GM12865 (cell line): ENCODE measurements at regions not wholly inside any gene's neighbourhood (a gene's known extent, or its start where the extent isn't known, plus 50 kb on each side); places are given as distances from the start of the nearest gene placed in this dataset.
"Not testable (repeated sequence)": the region's sequence is repeated elsewhere in the genome, so short reads cannot be mapped to it uniquely, and the experiment has no call there.

ENCODE experiments used
- DNase-seq: peaks from one replicate; pipeline ENCODE4 v3.0.0; 2010; ENCODE audit warnings: low read depth
- H3K4me3 ChIP-seq: 2 replicates; pipeline ENCODE4 v1.5.1; 2011; ENCODE audit warnings: mild to moderate bottlenecking, low read depth, low read length, control low read depth
- TF ChIP-seq, protein P1 (sequence below): IDR thresholded peaks from 2 replicates; pipeline ENCODE4 v1.5.1; 2011; ENCODE audit warnings: low read length, control low read depth, low read depth, inconsistent platforms; ENCODE audit not compliant: insufficient read depth; ENCODE audit errors: missing control alignments

DNA sequence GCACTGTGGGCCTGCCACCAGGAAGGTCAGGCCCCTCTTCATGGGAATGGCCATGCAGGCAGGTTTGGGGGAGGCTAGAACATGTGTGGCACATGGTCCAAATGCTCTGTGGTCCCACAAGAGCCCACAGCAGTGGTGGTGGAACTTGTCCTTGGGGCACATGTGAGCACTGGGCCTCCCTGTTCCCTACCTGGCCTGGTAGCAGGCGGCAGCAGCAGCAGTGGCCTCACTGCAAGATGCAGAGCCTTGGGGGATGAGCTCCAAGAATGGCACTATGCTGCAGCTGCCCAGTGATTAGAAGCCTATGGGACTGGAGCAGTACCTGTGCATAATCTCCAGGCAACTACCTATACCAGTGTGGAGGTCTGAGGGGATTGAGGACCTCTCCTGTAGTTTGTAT is 197.0 kb upstream of the DCAF8L1 start:
- H3K4me3 ChIP-seq: no peak overlapping the region
- no peak for DNase-seq
- TF ChIP-seq, protein P1, sequence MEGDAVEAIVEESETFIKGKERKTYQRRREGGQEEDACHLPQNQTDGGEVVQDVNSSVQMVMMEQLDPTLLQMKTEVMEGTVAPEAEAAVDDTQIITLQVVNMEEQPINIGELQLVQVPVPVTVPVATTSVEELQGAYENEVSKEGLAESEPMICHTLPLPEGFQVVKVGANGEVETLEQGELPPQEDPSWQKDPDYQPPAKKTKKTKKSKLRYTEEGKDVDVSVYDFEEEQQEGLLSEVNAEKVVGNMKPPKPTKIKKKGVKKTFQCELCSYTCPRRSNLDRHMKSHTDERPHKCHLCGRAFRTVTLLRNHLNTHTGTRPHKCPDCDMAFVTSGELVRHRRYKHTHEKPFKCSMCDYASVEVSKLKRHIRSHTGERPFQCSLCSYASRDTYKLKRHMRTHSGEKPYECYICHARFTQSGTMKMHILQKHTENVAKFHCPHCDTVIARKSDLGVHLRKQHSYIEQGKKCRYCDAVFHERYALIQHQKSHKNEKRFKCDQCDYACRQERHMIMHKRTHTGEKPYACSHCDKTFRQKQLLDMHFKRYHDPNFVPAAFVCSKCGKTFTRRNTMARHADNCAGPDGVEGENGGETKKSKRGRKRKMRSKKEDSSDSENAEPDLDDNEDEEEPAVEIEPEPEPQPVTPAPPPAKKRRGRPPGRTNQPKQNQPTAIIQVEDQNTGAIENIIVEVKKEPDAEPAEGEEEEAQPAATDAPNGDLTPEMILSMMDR: no peak

DNA sequence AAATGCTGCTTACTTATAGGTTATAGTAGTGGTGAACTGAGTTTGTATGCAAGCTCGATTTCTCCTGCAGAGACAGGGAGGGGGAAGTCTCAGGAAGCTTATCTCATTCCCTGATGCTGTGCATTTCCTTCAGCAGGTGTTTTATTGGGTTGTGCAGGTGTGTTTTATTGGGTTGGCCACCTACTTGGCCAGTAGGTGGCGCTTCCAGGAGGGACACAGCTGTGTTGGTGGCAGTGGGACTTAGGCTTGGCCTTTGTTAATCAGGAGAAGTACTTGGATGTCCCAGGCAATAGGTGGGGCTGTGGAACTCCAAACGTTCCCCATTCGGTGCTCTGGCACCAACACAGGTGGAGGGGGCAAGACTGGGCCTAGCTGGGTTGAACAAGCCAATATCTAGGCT is 196.0 kb upstream of the DCAF8L1 start:
- peak; percentile 6 for DNase-seq
- no peak overlapping the region for H3K4me3 ChIP-seq
- TF ChIP-seq, protein P1: peak; percentile 27

GRCh38 chrX:28170713-28171112 is 189.5 kb upstream of the DCAF8L1 start:
- no peak for DNase-seq

GRCh38 chrX:28158019-28158777 is 176.9 kb upstream of the DCAF8L1 start:
- TF ChIP-seq, protein P1: no peak
- H3K4me3 ChIP-seq: no peak overlapping the region
- DNase-seq: no peak

More at GRCh38 chrX:28170713-28171112, 189.5 kb upstream of the DCAF8L1 start:
- TF ChIP-seq, protein P1: no peak
- H3K4me3 ChIP-seq: no peak overlapping the region

- DNase-seq, H3K4me3 ChIP-seq: not testable (repeated sequence)
Observed at GRCh38 chrX:28152263-28152662, 171.0 kb upstream of the DCAF8L1 start.

DNA sequence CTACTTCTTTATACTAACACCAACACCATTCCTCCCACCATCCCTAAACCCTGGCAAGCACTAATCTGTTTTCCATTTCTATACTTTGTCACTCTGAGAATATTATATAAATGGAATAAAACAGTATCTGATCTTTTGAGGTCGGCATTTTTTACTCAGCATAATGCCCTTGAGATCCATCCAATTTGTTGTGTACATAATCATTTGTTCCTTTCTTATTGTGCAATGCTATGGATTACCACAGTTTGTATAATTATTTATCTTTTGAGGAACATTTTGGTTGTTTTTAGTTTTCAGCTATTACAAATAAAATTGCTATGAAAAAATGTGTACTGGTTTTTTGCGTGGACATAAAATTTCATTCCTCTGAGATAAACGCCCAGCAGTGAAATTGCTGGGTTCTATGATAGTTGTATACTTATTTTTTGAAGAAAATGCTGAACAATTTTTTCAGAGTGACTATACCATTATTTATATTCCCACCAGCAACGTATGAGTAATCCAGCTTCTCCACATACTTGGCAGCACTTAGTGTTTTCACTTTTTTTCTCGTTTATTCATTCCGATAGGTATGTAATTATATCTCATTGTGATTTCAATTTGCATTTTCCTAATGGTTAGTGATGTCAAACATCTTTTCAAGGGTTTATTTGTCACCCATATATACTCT is 154.3 kb upstream of the DCAF8L1 start:
- DNase-seq: no peak
- H3K4me3 ChIP-seq: no peak overlapping the region
- TF ChIP-seq, protein P1: no peak

- peak; percentile 2 for DNase-seq
- TF ChIP-seq, protein P1: no peak
- H3K4me3 ChIP-seq: no peak overlapping the region
Observed at GRCh38 chrX:28133763-28134162, 152.5 kb upstream of the DCAF8L1 start.
